Brain pericyte (primary cell): ENCODE measurements at regions not wholly inside any gene's neighbourhood (a gene's known extent, or its start where the extent isn't known, plus 50 kb on each side); places are given as distances from the start of the nearest gene placed in this dataset.
"Not testable (repeated sequence)": the region's sequence is repeated elsewhere in the genome, so short reads cannot be mapped to it uniquely, and the experiment has no call there.

Source experiments
- DNase-seq: peaks from one replicate; pipeline ENCODE4 v3.0.0-alpha.2; 2012; ENCODE audit warnings: low read depth, low spot score

GRCh38 chr15:35928847-35929246 lies 382.9 kb upstream of the DPH6 start:
- DNase-seq, result no peak

GRCh38 chr15:35929740-35930444 lies 383.9 kb upstream of the DPH6 start:
- DNase-seq, result no peak

GRCh38 chr15:35931799-35932341 lies 385.9 kb upstream of the DPH6 start:
- no peak for DNase-seq

- DNase-seq, result no peak
These were observed 386.6 kb upstream of the DPH6 start for GRCh38 chr15:35932531-35932930.

GRCh38 chr15:35933531-35933930 lies 387.6 kb upstream of the DPH6 start:
- DNase-seq, result no peak

GRCh38 chr15:35934383-35935049 lies 388.6 kb upstream of the DPH6 start:
- no peak for DNase-seq

GRCh38 chr15:35936284-35936683 lies 390.3 kb upstream of the DPH6 start:
- no peak for DNase-seq

- DNase-seq, result no peak
These were observed 391.4 kb upstream of the DPH6 start for GRCh38 chr15:35937380-35937779.

GRCh38 chr15:35944945-35945585 lies 399.1 kb upstream of the DPH6 start:
- DNase-seq, result no peak

- DNase-seq, result no peak
These were observed 407.5 kb upstream of the DPH6 start for GRCh38 chr15:35953424-35953823.

- no peak for DNase-seq
These were observed 410.1 kb upstream of the DPH6 start for GRCh38 chr15:35956056-35956455.

- no peak for DNase-seq
These were observed 412.1 kb upstream of the DPH6 start for GRCh38 chr15:35958021-35958420.

- no peak for DNase-seq
These were observed 413.0 kb upstream of the DPH6 start for GRCh38 chr15:35958975-35959374.

GRCh38 chr15:35963326-35963725 lies 417.4 kb upstream of the DPH6 start:
- DNase-seq, result no peak

- DNase-seq, result no peak
These were observed 420.8 kb upstream of the DPH6 start for GRCh38 chr15:35966781-35967180.

- not testable (repeated sequence) for DNase-seq
These were observed 422.0 kb upstream of the DPH6 start for GRCh38 chr15:35967968-35968367.

GRCh38 chr15:35973029-35973428 lies 427.1 kb upstream of the DPH6 start:
- no peak for DNase-seq

GRCh38 chr15:35974052-35974451 lies 428.1 kb upstream of the DPH6 start:
- no peak for DNase-seq

GRCh38 chr15:35975941-35976340 lies 430.0 kb upstream of the DPH6 start:
- no peak for DNase-seq

GRCh38 chr15:35979608-35980007 lies 433.6 kb upstream of the DPH6 start:
- no peak for DNase-seq

GRCh38 chr15:35980719-35981118 lies 434.8 kb upstream of the DPH6 start:
- DNase-seq, result no peak

- DNase-seq, result no peak
These were observed 440.3 kb upstream of the DPH6 start for GRCh38 chr15:35986191-35986721.
